Central memory CD4-positive, alpha-beta T cell (primary cell): ENCODE measurements at regions not wholly inside any gene's neighbourhood (a gene's known extent, or its start where the extent isn't known, plus 50 kb on each side); places are given as distances from the start of the nearest gene placed in this dataset.
"Not testable (repeated sequence)": the region's sequence is repeated elsewhere in the genome, so short reads cannot be mapped to it uniquely, and the experiment has no call there.

Experiments
- DNase-seq: peaks from one replicate; pipeline ENCODE4 v3.0.0; 2022

GRCh38 chrX:3882553-3882920 lies 169.1 kb upstream of the PRKX start:
- DNase-seq = not testable (repeated sequence)

GRCh38 chrX:3881898-3882552 lies 168.6 kb upstream of the PRKX start:
- not testable (repeated sequence) for DNase-seq

- not testable (repeated sequence) for DNase-seq
These were observed 167.9 kb upstream of the PRKX start for GRCh38 chrX:3881255-3881895.

DNA sequence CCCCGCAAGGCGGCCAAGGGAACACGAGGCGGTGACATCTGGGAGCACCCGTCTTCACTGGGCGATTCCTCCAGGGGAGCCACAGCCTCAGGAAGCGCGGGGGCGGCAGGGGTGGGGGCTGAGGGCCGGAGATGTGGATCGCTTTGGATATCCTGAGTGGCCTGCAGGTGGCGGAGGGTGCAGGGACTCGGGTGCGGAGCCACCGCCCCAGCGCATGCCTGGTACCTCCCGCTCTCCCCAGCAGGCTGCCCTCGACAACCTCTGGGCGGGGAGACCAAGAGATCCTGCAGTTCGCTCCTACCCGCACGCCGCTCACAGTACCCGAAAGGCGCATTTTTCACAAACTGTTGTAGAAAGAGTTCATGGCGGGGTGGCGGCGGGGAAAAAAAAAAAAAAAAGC lies 162.9 kb upstream of the PRKX start:
- DNase-seq = not testable (repeated sequence)

DNA sequence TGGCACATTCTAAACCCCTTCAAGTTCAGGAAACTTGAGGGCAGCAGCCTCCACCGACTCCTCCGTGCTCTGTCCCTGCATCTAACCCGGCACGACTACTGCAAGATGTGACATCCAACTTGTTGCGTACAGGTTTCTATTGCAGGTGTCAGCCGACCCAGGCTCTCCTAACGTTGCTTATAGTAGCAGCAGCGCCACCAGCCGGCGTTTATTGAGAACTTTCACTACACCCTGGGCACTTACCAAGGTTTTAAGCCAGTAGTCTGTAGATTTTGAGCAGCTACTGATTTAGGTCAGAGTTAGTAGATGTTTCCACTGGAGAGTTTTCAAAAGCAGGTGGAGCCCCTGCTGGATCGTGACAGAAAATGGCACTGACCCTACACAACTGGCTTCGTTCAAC lies 162.2 kb upstream of the PRKX start:
- not testable (repeated sequence) for DNase-seq

- not testable (repeated sequence) for DNase-seq
These were observed 158.9 kb upstream of the PRKX start for GRCh38 chrX:3872226-3872879.

DNA sequence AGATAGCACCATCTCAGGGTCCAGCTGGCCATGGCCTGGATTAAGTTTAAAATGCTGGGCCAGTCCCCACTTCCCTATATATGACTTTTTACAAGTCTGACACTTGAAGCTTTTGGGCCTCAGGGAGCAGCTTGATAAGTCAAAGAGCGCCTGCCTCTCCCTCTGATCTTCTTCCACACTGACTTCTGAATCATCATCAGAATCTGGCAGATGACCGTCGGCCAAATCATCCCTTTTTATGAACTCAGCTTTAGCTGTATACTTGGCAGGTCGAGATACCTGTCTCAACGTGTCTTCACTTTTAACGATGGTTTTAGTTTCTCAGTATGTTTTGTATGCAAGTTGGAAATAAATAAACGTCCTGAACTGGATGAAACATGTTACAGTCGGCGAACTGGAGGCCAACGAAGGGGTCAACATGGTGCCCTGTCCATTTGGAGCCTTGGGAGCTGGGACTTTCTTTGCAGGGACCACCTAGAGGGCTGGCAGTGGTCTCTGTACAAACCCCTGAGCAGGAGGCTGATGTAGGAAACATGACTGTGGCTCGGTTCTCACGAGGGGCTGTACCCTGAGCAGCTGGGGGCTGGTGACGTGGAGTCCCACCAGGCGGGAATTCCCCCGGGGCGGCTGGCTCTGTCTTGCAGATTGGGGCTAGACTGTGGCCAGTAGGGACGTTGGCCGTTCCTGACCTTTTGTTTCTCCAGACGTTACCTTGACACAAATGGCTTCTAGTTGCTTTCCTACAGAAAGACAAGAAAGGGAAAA lies 153.8 kb upstream of the PRKX start:
- not testable (repeated sequence) for DNase-seq

DNA sequence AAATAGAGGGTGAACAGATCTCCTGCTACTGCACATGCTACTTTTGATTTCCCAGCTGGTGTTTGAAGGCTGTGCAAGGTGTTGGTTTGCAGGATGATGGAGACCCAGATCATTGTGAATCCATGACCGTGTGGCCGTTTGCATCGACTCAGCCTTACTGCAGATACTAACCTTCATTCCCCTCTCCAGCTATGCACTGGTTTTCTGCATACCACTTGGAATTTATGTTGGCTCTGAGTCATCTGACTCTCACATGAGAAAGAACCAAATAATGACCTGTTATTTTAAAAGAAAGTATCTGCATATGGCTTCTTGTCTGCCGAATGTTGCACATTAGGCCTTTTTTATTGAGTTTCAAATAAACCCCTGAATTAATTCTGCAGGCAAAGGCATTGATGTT lies 144.9 kb upstream of the PRKX start:
- not testable (repeated sequence) for DNase-seq

- DNase-seq = not testable (repeated sequence)
These were observed 130.2 kb upstream of the PRKX start for GRCh38 chrX:3843522-3844145.

DNA sequence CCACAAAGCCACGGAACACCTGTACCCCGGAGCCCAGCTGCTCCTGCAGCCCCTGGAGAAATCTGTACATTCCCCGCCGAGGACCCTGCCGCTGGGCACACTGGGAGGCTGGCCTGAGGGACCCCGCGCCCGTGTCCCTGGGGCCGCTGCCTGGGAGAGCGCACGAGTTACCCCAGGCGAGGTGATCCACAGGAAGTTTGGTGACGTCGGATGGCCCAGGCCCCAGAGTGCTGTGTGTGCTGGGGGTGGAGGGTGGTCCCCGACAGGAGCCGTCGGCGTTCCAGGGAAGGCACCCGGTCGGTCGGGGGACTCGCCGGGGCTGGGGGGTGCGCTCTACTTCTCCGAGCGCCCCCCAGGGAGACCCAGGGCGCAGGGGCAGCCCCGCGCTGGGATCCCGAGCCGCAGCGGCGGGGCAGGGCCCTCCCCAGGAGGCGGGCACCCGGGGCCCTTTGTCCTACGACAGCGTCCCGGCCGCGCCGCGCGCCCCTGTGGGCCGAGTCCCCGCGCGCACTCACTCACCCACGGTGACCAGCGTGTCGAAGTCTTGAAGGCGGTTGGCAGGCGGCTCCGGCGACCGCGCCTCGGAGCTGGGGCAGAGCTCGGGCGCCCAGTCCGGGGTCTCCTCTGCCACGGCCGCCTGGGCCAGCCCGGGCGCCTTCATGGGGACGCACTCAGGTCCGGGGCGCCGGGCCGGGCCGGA lies 129.5 kb upstream of the PRKX start:
- DNase-seq = peak; percentile 36

DNA sequence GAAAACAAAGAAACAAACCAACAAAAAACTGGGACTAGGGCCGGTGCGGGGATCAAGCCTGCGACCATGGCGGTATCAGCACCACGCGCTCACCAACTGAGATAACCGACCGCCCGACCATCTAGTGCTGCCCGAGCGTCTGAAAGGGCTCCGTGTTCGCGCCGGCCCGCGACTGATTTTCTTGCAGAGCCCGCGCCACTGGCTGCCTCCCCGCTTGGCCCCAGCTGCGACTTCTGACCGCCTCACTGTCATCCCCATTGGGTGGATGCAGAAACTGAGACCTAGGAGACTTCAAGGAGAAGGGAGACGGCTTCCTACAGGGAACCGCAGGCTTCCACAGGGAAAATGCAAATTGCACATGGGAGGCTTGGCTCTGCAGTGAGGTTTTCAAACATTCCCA lies 125.3 kb upstream of the PRKX start:
- not testable (repeated sequence) for DNase-seq

DNA sequence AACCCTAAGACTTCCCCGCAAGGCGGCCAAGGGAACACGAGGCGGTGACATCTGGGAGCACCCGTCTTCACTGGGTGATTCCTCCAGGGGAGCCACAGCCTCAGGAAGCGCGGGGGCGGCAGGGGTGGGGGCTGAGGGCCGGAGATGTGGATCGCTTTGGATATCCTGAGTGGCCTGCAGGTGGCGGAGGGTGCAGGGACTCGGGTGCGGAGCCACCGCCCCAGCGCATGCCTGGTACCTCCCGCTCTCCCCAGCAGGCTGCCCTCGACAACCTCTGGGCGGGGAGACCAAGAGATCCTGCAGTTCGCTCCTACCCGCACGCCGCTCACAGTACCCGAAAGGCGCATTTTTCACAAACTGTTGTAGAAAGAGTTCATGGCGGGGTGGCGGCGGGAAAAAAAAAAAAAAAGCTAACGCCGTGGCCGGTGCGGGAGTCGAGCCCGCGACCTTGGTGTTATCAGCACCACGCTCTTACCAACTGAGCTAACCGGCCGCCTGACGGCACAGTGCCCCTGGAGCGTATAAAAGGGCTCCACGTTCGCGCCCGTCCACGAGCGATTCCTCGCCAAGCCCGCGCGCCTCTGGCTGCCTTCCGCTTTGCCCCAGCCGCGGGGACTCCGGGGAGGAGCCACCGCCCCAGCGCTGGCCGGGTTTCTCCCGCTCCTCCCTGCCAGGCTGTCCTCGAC lies 124.7 kb upstream of the PRKX start:
- not testable (repeated sequence) for DNase-seq

- not testable (repeated sequence) for DNase-seq
These were observed 123.8 kb upstream of the PRKX start for GRCh38 chrX:3837211-3837610.

DNA sequence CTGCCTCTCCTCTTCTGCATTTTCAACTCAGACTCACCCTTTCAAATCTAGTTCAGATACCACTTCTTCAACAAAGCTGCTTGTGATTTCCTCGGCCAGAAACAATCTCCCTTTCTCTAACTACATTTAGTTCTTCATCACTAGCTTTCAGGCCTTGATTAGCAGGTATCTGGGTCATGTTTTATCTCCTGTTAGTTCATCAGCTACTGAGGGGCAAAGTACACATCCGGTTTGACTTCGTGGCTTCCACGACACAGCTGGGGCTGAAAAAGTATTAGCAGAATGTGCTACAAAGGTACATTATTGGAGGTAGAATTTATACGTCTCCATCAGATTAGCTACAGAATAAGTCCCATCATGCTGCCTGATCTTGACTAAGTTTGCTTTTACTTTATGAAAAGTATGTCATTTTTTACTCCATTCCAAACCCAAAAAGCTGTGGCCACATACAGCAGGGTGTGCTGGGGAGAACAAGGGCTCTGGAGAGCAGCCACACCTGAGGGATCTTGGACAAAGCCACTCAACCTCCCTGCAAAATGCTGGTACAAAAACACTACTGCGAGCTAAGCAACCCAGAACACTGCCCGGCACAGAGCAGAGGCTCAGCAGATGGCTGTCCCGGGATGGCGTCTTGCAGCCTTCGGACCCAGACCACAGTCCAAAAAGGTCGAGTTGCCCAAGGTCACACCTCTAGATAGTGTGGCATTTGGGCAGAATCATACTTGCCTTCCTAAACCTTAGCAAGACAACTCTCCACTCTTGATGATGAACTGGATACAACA lies 120.5 kb upstream of the PRKX start:
- not testable (repeated sequence) for DNase-seq

DNA sequence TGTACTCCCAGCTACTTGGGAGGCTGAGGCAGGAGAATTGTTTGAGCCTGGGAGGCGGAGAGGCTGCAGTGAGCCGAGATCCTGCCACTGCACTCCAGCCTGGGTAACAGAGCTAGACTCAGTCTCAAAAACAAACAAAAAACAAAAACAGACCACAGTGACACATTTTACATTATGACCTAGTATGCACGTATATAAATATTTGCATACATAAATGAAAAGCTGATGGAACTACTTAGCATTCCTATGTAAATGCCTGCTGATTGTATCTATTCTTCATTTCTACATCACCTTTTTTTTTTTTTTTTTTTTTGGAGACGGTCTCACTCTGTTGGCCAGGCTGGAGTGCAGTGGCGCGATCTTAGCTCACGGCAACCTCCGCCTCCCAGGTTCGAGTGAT lies 116.6 kb upstream of the PRKX start:
- DNase-seq = not testable (repeated sequence)

- not testable (repeated sequence) for DNase-seq
These were observed 115.6 kb upstream of the PRKX start for GRCh38 chrX:3829041-3829531.

GRCh38 chrX:3828378-3829040 lies 115.1 kb upstream of the PRKX start:
- not testable (repeated sequence) for DNase-seq

- not testable (repeated sequence) for DNase-seq
These were observed 110.6 kb upstream of the PRKX start for GRCh38 chrX:3824008-3824407.

- no peak for DNase-seq
These were observed 106.7 kb upstream of the PRKX start for GRCh38 chrX:3820167-3820566.

GRCh38 chrX:3817480-3817879 lies 104.0 kb upstream of the PRKX start:
- DNase-seq = not testable (repeated sequence)
